GOT3 (cell line): ENCODE measurements at regions not wholly inside any gene's neighbourhood (a gene's known extent, or its start where the extent isn't known, plus 50 kb on each side); places are given as distances from the start of the nearest gene placed in this dataset.
"Not testable (repeated sequence)": the region's sequence is repeated elsewhere in the genome, so short reads cannot be mapped to it uniquely, and the experiment has no call there.

Experiments
- DNase-seq: peaks from one replicate; lab custom pipeline; 2025; ENCODE audit warnings: mixed read lengths; lab: John Stamatoyannopoulos, UW

GRCh38 chr6:6867404-6867799 lies 240.4 kb upstream of the RREB1 start:
- no peak for DNase-seq

- DNase-seq = no peak
Measured at GRCh38 chr6:6869094-6869493, 238.7 kb upstream of the RREB1 start.

GRCh38 chr6:6870921-6871320 lies 236.8 kb upstream of the RREB1 start:
- DNase-seq = no peak

- DNase-seq = no peak
Measured at GRCh38 chr6:6872459-6873344, 235.1 kb upstream of the RREB1 start.

GRCh38 chr6:6873778-6874177 lies 234.0 kb upstream of the RREB1 start:
- no peak for DNase-seq

GRCh38 chr6:6875818-6876470 lies 231.8 kb upstream of the RREB1 start:
- DNase-seq = no peak

DNA sequence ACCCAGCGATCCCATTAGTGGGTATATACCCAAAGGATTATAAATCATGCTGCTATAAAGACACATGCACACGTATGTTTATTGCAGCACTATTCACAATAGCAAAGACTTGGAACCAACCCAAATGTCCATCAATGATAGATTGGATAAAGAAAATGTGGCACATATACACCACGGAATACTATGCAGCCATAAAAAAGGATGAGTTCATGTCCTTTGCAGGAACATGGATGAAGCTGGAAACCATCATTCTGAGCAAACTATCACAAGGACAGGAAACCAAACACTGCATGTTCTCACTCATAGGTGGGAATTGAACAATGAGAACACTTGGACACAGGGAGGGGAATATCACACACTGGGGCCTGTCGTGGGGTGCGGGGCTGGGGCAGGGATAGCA lies 230.0 kb upstream of the RREB1 start:
- not testable (repeated sequence) for DNase-seq

- no peak for DNase-seq
Measured at GRCh38 chr6:6878887-6879585, 228.7 kb upstream of the RREB1 start.

DNA sequence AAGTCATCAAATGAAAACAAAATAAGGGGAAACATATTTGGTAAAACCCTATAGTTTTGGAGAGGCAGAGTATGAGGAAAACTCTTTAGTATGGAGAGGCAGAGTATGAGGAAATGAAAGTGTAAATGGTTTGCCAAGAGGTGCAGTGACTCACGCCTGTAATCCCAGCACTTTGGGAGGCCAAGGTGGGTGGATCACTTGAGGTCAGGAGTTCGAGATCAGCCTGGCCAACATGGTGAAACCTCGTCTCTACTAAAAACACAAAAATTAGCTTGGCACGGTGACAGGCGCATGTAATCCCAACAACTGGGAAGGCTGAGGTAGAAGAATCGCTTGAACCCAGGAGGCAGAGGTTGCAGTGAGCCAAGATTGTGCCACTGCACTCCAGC lies 228.2 kb upstream of the RREB1 start:
- DNase-seq = not testable (repeated sequence)

- DNase-seq = no peak
Measured at GRCh38 chr6:6880745-6881437, 226.9 kb upstream of the RREB1 start.

DNA sequence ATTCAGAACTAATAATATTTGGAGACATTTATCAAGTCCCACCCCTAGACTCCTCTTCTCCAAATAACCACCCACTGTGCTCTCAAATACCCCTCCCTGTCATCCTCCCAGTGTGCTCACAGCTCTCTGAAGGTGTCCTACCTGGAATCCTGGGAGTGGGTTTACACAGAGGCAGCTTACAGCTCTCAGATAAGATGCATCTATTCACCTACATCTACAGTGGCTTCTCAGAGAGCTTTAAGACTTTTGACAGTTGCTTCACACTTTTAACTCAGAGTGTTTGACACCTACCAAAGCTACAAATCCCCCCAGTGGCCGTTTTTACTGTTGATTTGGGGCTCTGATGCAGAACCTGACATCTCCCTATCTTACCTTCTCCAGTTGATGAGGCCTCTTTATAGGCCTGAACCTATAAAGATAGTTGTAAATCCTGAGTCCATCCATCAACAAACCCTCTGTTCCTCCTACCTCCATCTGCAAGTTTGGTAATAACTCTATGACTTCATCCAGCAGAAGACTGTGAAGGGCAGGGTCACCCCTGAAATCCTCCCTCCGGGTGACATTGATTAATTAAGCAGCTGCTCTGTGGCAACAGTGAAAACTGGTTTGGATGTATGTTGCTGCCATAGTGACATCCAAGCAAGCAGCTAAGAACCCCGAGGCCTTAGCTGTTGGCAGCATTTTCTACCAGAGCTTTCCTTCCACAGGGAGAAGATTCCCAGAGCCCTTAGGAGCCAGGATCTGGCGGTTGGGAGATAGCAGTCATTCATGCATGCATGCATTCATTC lies 226.1 kb upstream of the RREB1 start:
- no peak for DNase-seq

DNA sequence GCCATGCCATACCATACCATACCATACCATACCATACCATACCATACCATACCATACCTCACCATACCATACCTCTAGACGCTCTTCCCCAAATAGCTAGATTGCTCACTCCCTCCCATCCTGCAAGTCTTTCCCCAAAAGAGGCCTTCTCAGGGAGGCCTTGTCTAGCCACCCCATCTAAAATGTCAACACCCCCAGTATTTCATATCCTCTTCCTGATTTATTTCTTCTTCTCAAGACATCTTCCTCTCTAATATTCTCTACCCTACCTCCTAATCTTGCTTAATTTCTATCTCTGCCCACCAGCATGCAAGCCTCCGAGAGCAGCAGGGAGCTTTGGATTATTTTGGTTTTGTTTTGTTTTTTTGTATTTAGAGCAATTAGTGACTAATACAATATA lies 225.2 kb upstream of the RREB1 start:
- DNase-seq = no peak

DNA sequence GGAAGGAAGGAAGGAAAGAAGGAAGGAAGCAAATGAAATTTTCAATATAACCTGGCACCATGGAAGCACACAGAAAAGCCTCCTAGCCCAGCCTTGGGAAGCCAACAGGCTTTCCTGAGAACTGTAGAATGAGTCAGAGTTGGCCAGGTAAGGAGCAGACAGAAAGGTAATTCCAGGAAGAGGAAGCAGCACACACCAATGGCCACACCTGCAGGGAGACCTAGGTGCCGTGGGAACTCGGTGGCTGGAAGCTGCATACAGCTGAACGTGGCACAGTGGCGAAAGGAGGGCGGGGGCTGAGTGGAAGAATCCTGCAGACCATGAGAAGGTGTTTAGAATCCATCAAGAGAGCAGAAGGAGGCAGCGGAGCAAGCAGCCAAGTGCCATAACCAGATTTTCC lies 224.8 kb upstream of the RREB1 start:
- DNase-seq = no peak

DNA sequence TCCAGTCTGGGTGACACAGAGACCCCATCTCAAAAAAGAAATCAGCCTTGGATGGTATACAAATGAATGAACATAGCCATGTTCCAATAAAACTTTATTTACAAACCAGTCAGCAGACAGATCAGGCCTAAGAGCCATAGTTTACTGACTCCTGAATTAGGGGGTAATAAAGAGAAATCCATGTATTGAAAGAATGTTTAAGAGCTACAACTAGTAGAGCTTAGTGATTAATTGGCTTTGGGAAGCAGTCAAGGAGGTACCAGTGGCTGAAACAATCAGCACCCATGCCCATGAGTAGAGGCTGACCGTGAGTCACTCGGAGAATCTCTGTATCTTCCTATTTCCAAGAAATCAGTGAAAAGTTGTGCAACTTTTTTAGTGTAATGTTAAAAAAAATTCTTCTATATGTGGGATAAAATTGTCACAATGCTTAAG lies 223.6 kb upstream of the RREB1 start:
- no peak for DNase-seq

- DNase-seq = no peak
Measured at GRCh38 chr6:6884916-6885315, 222.8 kb upstream of the RREB1 start.

DNA sequence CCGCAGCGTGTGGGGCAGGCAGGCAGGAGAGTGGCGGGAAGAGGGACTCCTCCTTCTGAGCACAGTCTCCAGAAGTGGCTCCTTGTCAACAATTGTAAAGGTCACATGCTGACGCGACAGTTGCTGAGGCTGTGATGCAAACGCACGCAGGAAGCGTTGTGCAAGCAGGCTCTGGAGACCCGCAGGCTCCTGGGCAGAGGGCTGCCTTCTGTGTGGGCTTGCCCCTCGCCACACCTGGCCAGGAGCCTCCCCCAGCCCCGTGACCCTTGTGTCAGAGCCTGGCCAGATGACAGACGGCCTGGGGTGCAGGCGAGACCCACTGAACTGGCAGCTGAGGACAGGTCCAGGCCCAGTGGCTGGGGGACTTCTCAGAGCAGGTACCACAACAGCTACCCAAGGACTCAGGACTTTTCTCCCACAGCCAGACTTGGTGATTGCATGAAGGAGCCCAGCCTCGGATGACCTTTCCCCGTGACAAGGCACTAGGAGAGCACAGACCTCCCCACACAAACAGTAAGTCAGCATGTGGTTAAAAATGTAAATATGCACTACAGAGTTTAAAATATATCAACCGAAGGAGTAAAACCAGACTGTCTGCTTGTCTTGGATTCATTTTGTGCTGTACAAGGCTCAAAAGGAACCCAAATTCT lies 222.1 kb upstream of the RREB1 start:
- no peak for DNase-seq

- DNase-seq = no peak
Measured at GRCh38 chr6:6886171-6886885, 221.4 kb upstream of the RREB1 start.

DNA sequence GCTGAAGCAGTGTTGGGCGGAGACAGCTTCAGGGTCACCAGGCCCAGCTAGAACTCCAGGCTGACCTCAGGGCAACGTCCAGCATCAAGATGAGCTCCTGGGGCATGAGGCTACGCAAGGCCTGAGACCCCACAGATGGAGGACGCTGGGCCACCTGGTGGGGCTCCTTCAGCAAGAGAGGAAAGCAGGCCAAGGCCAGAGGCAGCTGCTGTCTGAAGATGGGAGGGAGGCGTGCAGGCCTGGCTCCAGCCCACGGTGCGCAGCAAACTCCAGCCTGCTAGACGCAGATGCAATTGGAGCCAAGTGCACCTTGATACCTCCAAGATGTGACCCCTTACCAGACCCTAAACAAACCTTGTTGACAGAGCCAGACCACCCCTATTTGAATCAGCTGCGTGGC lies 220.9 kb upstream of the RREB1 start:
- DNase-seq = no peak

DNA sequence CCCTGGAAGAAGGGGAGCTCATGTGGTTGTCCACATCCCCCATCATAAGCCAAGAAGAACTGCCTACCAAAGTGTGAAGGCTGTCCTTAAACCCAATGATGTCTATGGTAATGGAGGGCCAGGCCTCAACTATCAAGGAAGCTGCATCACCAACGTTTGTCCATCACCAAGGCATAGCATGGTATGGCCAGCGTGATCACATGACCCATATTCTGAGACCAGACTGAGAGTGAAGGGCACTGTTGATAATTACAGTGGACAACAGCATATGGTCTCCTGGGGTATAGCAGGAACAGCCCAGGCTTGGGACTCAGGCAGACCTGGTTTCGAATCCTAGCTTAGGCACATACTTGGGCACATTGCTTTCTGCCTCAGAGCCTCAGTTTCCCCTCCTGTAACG lies 218.2 kb upstream of the RREB1 start:
- no peak for DNase-seq

DNA sequence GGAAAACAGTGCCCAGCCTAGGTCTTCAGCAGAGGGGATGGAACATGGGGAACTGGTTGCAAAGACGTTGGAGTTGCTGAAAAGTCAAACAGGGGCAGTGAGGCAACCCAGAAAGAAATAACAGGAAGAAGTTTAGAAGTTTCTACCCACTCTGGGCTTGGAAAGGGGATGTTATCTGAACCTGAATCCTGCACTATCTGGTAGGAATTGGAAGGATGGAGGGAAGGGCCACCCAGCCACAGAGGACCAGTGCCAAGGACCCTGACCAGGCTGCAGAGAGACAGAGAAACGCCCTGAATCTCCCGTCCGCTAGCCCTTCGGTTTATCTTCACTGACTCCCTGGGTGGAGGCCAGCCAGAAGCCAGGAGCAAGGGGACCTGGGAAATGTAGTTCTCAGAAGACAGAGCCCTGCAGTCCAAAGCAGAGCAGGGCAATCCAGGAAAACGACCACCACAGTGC lies 217.3 kb upstream of the RREB1 start:
- no peak for DNase-seq
